ENCODE measurements at regions not wholly inside any gene's neighbourhood (a gene's known extent, or its start where the extent isn't known, plus 50 kb on each side); places are given as distances from the start of the nearest gene placed in this dataset.
"Not testable (repeated sequence)": the region's sequence is repeated elsewhere in the genome, so short reads cannot be mapped to it uniquely, and the experiment has no call there.

DNA sequence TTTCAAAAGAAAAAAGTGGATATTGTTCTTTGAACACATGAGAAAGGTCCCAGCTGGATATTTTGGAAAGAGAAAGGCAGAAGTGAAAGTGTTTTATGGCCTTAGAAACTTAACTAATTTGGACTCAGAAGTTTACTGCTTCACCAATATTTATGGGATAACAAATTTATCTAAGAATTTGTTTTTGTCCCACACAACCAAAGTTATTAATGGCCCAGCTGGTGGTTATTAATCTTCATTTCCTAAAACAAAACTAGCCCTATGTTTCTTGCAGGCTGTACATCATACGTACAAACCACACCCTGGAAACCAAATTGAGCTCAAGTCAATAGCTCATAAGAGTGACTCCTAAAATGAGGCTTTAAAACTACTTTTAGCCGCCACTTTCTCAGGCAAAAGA is 372.9 kb upstream of the LMCD1 start:
- DNase-seq (ENCODE audit: low read depth in 2 of 2), result no peak

DNA sequence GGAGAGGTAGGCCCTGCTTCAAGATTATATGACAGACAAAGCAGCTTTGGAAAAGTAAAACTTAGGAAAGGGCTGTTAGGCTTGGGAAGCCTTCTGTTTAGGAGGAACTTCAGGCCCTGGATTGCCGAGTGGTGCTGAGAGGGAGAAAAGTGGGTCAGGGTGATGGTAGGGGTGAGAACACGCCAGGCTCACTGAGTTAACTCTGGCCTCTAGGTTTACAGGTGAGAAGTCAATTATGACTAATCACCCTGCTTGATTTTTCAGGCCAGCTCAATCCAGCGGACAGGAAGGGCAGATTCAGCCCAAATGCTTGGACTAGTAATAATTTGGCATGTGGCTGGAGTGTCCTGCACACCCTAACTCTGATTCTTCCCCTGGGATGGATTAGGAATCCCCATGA is 365.1 kb upstream of the LMCD1 start:
- DNase-seq (ENCODE audit: low read depth in 2 of 2), result no peak

DNA sequence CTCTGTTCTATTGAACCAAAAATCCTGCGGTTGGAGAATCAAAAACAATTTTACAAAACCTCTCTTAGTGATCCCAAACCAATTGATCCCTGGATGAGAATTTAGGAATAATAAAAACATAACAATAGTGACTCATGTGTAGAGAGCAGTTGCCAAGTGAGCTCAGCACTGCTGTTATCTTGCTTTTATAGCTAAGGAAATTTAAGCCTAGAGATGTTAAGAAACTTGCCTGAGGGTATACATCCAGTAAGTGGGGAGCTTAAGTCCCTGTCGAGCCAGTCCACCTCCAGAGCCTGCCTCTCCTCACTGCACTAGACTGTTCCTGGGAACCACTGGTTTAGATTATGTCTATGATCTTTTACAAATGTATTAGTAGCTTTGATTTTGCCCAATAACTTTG is 358.4 kb upstream of the LMCD1 start:
- DNase-seq (ENCODE audit: low read depth in 2 of 2), result no peak

DNA sequence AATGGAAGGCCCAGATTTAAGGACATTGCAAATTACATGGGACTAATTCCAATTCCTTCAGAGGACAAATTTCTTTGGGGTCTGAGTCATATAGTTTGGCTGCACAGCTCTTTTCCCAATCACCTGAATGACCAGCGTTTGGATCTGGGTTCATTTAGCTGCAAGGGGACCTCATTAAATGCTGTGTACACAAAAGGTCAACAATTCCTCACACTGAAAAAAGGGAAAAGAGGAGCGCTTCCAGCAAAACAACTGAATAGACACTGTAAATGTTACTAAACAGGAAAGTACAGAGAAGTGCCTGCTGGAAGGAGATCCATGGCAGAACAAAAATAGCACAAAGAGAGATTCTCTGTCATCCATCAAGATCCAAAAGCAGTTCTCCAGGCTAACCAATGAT is 356.0 kb upstream of the LMCD1 start:
- DNase-seq (ENCODE audit: low read depth in 2 of 2), result no peak

DNA sequence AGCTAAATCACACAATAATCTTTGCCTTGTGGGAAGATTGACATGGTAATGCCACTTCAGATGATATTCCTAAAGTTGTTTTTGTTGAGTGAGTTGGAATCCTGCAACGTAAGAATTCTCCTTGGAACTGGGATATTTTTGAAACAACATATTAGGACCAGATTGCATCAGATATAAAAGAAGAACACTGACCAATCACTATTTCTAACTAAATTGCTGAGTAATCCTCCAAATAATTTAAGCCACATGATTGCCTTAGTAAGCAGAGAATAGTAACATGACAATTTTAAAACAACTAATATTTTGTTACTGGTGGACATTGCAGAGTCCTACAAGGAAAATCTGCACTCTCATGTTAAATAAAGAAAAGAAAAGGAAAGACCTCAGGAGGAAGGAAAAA is 353.9 kb upstream of the LMCD1 start:
- no peak for DNase-seq (ENCODE audit: low read depth in 2 of 2)

DNA sequence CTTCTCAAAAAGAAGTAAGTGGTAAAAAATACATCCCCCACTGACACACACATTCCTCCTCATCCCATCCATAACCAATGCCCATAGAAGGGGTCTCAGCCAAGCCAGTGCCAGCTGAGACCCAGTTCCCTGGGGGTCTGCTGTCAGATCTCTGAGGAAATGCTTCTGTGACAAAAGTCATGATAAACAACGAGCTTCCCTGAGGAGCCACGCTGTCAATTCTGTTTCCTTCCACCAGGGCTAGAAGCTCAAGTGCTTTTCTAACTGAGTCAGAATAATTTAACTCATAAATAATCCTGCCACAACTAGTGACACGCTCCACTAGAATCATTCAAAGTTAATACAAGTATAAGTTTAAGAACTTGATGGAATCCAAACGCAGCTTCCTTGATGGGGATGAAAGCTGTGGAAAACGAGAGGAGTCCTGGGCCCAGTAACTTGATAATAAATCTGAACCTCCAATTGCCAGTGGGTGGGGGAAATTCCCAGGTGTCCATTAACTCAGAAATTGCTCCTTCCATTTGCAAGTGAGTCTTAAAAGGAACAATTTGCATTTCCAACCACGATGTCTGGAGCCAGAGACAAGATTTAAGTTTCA is 348.7 kb upstream of the LMCD1 start:
- no peak for DNase-seq (ENCODE audit: low read depth in 2 of 2)

DNA sequence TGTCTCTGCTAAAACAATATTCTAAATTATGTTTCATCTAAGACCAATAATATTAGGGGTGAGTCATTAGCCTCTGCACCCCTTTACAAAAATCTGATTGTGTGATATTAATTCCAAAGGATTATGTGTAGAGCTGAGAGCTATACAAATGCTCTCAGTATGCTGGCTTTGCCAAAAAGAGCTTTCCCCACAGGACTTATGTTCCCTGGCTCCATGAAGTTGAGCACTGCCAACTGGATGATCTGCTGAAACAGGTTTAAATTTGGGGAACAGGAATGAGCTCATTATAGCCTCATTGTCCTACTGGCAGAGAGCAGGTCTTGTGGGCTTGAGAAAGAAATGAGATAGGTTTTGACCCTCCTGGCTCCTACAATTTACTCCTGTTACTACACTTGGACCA is 347.8 kb upstream of the LMCD1 start:
- DNase-seq (ENCODE audit: low read depth in 2 of 2), result no peak

DNA sequence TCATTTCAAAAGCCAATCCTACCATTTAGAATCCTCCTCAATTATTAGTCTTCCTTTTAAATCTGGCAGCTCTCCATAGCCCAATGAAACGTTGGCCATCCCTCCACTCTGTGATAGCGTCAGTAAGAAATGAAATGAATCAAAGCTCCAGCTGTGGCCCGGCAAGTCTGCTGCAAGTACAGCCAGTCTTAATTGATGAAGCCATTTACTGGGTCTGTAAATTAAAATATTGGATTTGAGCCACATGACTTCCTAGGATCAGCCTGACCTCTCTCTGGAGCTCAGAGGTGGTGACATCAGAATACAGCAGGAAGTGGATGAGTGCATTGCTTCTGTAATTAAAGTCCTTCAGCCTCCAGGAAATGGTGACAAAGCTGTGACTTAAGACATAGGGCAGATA is 347.0 kb upstream of the LMCD1 start:
- DNase-seq (ENCODE audit: low read depth in 2 of 2), result no peak

DNA sequence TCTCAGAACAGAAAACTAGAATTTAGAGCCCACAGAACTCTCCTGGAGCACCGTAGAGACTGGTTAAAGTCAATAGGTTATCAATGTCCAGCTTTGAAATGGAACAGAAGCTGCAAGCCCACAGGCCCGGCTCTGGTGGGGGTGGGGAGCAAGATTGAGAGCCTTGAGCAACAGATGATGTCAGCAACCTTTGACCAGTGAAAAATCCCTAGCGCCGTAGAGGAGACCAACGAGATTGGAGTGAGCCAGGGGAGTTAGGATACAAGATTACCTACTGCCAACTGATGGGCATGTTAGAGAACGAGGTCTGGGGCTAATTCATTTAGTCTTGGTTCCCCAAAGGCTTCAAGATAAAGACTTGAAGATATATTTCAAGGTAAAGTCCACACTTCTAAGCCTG is 345.5 kb upstream of the LMCD1 start:
- no peak for DNase-seq (ENCODE audit: low read depth in 2 of 2)

DNA sequence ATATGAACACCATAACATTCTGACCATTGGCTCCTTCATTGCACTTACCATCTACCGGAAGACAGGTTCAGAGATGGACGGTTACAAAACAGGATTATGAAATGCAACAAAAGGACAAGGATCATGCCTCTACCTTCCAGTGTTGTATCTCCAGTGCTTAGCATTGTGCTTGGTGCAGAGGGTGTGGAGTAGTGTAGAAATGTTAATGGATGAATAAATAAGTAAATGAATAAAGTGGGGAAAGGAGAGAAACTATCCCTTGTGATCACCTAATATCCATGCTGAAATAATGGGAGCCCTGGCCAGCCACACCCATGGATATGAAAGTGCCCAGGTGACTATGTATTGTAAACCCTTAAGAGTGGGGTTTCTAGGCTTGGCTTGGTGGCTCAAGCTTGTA is 344.8 kb upstream of the LMCD1 start:
- no peak for DNase-seq (ENCODE audit: low read depth in 2 of 2)

DNA sequence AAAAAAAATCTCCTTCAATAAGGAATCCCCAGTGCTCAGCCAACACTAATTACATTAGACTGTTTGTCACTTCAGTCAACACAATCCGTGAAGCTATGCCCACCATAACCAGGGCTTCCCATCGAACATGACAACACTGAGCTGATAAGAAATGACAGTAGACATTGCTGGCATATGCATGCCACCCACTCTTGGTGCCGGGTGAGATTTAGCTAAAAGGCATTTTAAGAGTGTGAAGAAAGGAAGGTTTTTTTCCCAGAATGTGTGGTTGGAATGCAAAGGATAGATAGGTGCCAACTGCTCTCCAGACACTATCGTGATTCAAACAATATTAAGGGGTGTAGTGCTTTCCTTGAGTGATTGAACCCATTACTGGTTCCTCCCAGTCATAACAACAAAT is 344.0 kb upstream of the LMCD1 start:
- DNase-seq (ENCODE audit: low read depth in 2 of 2), result no peak

DNA sequence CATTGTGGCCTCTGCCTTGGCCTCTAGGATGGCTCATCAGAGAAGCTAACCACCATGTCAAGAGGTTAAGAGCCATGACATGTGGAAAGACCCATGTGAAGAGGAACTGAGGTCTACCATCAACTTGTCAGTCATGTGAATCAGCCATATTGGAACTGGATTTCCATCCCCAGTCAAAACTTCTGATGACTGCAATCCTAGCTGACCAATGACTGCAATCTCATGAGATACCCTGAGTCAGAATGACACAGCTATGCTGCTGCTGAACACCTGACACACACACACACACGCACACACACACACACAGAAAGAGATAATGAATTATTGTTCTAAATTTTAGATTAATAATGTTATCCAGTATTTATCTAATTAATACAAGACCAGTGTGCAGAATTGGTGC is 337.5 kb upstream of the LMCD1 start:
- no peak for DNase-seq (ENCODE audit: low read depth in 2 of 2)

DNA sequence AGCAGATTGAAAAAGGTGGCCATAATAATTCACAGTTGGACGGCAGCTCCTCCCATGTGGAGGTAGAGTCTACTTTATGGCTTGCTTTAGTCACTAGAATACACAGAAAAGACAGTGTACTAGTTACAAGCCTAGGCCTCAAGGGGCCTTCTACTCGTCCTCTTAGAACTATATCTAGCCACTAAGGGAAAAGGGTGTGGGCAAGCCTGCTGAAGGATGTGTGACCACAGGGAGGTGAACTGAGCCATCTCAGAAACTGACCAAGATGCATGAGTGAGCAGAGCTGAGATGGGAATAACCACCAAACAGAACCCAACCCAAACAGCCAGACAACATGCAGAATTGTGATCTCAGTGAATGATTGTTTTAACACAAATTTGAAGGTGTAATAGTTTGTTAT is 335.6 kb upstream of the LMCD1 start:
- DNase-seq (ENCODE audit: low read depth in 2 of 2), result no peak

DNA sequence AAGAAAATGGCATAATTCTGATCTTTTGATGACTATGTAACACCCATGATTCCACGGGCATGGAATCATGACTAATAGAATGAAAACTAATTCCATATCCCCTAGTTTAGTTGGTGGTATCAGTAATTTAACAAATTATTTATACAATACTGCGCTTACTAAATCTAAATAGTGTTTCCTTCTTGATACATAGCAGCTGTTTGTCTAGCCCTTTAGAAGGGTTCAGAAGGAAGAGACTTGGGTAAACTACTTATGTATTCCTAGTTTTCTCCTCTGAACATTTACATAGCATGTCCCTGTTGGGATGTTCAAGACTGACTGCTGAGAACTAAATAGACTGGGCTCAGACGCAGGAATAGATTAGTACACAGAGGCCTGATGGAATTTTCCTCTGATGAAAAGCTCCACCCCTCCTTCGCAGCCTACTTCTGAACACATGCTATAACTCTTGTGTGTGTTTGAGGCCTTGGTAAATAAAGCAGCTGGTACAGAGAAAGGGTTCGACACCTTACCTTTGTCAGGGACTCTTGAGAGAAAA is 330.6 kb upstream of the LMCD1 start:
- no peak for DNase-seq (ENCODE audit: low read depth in 2 of 2)

DNA sequence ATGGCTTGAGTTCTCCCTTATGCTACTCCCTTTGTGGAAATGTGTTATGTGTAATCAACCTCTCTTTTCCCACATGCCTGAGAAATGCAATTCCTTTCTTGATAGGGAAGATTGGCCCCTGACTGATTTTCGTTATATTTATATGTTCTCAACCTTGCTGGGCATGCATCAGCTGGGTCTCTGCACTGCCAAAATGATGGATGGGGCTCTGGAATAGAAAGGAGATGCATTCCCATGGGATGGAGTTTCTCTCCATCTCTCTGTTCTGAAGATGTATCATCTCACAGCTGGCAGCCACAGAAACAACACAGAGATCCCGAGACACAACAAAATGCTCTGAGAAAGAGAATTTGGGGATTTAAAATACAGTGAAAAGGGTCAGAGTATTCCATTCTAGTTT is 327.7 kb upstream of the LMCD1 start:
- DNase-seq (ENCODE audit: low read depth in 2 of 2), result no peak

DNA sequence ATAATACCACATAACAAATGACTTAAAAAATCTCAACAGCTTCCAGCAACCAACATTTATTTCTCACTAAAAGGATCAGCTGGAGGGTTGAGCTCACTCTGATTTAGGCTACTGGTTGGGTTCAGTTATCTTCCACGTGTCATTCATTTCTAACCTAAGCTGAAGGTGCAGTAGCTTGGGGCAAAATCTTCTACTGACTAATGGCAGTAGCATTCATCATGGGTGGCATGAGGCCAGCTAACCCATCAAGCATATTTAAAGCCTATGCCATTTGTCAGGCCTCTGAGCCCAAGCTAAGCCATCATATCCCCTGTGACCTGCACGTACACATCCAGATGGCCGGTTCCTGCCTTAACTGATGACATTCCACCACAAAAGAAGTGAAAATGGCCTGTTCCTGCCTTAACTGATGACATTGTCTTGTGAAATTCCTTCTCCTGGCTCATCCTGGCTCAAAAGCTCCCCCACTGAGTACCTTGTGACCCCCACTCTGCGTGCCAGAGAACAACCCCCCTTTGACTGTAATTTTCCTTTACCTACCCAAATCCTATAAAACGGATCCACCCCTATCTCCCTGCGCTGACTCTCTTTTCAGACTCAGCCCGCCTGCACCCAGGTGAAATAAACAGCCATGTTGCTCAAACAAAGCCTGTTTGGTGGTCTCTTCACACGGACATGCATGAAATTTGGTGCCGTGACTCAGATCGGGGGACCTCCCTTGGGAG is 324.7 kb upstream of the LMCD1 start:
- not testable (repeated sequence) for DNase-seq (ENCODE audit: low read depth in 2 of 2)

DNA sequence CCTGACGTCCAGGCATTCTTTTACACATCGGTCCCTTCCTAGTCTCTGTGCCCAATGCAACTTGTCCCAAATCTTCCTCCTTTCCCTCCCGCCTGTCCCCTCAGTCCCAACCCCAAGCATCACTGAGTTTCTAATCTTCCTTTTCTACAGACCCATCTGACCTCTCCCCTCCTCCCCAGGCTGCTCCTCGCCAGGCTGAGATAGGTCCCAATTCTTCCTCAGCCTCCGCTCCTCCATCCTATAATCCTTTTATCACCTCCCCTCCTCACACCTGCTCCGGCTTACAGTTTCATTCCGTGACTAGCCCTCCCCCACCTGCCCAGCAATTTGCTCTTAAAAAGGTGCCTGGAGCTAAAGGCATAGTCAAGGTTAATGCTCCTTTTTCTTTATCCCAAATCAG is 323.1 kb upstream of the LMCD1 start:
- not testable (repeated sequence) for DNase-seq (ENCODE audit: low read depth in 2 of 2)

DNA sequence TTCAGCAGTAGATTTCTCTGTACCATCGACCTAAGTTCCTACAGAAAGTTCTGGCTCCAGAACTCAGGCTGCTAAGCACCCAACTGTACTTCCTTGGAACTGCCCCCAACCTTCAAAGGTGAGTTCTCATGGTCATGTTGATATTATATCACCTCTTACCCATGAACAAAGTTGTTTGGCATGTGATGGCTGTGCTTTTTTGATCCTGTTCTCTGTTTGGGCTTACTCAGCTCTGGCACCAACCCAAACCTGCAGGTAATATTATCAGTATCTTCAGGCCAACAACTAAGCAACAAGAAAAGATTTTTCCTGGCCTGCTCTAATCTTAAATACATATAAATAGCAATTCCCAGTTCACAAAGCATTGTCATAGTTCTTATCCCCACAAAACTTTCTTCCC is 318.7 kb upstream of the LMCD1 start:
- DNase-seq (ENCODE audit: low read depth in 2 of 2), result no peak

DNA sequence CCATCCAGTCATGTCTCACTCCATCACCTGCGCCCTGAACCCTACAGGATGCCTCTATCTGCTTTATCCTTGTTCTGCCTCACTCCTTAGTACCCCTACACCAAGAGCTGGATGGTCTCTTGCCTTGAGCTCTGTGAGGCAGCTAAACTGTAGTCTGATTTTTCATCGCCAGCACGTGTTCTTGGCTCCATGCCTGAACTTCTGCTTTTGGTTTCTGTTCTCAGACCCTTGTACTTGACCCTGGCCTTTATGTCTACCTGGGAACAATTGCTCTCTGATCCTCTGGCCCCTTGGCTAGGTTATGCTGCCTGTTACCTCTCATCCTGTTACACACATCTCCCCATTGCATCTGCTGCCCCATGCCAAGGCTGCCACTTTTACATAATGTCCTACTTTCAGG is 318.0 kb upstream of the LMCD1 start:
- DNase-seq (ENCODE audit: low read depth in 2 of 2), result no peak

DNA sequence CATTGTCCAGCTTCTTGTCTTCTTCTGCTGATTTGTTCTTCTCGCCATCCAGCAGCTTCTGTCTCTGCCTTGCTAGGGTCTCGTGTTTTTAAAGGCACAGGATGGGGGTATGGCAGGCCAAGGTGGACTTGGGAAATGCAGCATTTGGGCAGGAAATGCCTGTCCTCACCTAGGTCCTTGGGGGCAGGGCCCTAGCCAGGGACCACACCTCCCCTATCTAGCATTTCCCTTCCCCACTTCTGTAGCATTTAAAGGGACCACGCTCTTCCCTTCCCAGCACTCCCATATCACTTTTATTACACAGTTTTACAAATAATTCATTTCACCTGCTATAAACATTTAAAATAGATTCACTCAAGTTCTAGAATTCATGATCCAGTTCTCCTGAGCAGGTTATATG is 315.4 kb upstream of the LMCD1 start:
- DNase-seq (ENCODE audit: low read depth in 2 of 2), result no peak

DNA sequence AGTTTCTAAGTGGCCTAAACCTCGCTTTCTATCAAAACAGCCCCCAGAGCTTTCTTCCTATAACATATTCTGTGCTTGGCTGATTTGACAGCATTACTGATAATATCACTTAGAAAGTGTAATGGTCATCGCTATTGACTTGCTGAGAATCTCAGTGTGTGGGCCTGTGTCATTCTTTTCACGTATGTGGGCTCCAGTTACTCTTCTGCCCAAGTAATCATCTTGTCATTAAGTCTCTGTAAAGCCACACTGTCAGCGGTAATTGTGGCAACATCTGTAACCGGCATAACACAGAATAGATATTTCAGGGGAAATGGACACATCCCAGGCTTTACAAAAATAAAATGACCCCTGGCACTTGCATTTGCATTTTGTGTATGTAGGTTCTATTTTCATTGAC is 313.6 kb upstream of the LMCD1 start:
- no peak for DNase-seq (ENCODE audit: low read depth in 2 of 2)

DNA sequence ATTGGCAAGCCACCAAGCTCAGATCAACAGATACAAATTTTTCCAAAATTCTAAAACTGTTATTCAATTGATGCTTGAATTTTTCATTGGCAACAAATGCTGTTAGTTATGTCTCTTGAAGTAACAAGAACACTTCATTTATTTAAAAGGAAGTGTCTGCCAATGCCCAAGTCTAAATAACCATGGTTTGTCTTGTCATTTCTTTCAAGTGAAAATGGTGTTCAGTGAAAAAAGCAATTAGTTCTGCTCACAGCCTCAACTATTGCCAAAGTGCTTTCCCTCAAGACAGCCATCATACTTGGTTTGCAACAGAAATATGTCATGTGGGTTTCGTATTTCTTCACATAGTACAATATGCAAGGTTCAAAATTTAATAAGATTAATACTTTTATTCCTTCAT is 312.6 kb upstream of the LMCD1 start:
- DNase-seq (ENCODE audit: low read depth in 2 of 2), result no peak

DNA sequence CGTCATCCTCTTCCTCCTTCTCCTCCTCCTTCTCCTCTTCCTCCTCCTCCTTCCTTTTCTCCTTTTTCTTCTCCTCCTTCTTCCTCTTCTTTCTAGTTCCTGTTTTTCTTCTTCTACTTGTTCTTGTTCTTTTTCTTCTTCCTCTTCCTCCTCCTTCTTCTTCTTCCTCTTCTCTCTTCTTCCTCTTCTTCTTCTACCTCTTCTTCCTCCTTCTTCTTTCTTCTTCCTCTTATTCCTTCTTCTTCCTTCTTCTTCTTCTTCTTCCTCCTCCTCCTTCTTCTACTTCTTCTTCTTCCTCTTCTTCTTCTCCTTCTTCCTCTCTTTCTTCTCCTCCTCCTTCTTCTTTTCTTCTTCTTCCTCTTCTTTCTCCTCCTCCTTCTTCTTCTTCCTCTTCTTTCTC is 310.2 kb upstream of the LMCD1 start:
- no peak for DNase-seq (ENCODE audit: low read depth in 2 of 2)

DNA sequence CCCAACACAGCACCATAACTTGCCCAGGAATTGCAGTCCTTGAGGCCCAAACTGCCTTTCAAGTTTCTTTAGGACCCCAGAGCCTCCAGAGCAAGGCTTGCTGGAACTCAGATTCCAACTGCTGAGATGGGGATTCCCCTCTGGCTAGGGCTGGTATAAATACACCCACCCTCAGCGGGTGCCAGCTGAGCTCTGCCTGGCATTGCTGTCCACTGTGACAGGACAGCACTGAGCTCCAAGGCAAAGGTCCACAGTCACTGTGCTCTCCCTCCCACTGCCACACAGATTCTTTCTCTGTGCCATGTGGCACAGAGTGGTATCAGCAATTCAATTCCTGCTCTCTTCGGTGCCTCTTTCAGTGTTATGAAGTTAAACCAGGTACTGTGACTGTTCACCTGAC is 304.2 kb upstream of the LMCD1 start:
- no peak for DNase-seq (ENCODE audit: low read depth in 2 of 2)
